IMR-90 (cell line): ENCODE measurements at regions not wholly inside any gene's neighbourhood (a gene's known extent, or its start where the extent isn't known, plus 50 kb on each side); places are given as distances from the start of the nearest gene placed in this dataset.

Experiments used
- ATAC-seq: fragments of 200-7000 bp; cut with Tn5 transposase; 2 replicates; pipeline ENCODE4 v1.9.1; 2020; ENCODE audit warnings: low read depth, mild to moderate bottlenecking, moderate library complexity
- BruUV-seq: library from RNA; stranded (reverse); fragments of 400-500 nt; replicated peaks from 2 replicates; lab custom pipeline; 2021; lab: Mats Ljungman, UMichigan
- CTCF ChIA-PET: fragments of 300-600 bp; formaldehyde crosslinking; extraction: SDS; loops from one replicate; lab custom pipeline; 2021; ENCODE audit warnings: antibody characterized with exemption; lab: Yijun Ruan, JAX
- POLR2A ChIA-PET: fragments of 300-600 bp; sonication (Branson Sonifier 250); formaldehyde crosslinking; loops from one replicate; lab custom pipeline; 2022; ENCODE audit warnings: antibody characterized with exemption; ENCODE audit not compliant: unreplicated experiment; lab: Charles Lee
- DNase-seq: peaks from one replicate; pipeline ENCODE4 v3.0.0; 2013
- H2AFZ ChIP-seq: replicated peaks from 2 replicates; pipeline ENCODE3; 2013; ENCODE audit warnings: low read length, mild to moderate bottlenecking; ENCODE audit not compliant: poor library complexity
- H2AK5ac ChIP-seq: 2 replicates; pipeline ENCODE4 v1.6.1; 2013; ENCODE audit warnings: low read depth, low read length, inconsistent platforms
- H2AK9ac ChIP-seq: replicated peaks from 2 replicates; pipeline ENCODE3; 2013; ENCODE audit warnings: mild to moderate bottlenecking, low read depth, low read length, moderate library complexity; ENCODE audit not compliant: poor library complexity
- H2BK120ac ChIP-seq: 2 replicates; pipeline ENCODE4 v1.6.1; 2013; ENCODE audit warnings: low read depth, low read length, inconsistent platforms
- H2BK15ac ChIP-seq: 3 replicates; pipeline ENCODE4 v1.6.1; 2013; ENCODE audit warnings: low read depth, low read length, inconsistent platforms
- H2BK20ac ChIP-seq: 2 replicates; pipeline ENCODE4 v1.6.1; 2013; ENCODE audit warnings: low read depth, mild to moderate bottlenecking, inconsistent platforms, low read length, moderate library complexity
- H2BK5ac ChIP-seq: 2 replicates; pipeline ENCODE4 v1.6.1; 2013; ENCODE audit warnings: mild to moderate bottlenecking, low read depth, low read length, inconsistent platforms; ENCODE audit not compliant: poor library complexity, severe bottlenecking
- H3K14ac ChIP-seq: replicated peaks from 2 replicates; pipeline ENCODE4 v1.6.1; 2013; ENCODE audit warnings: low read depth, low read length, inconsistent platforms
- H3K18ac ChIP-seq: 2 replicates; pipeline ENCODE4 v1.6.1; 2013; ENCODE audit warnings: low read depth, low read length, control low read depth
- H3K23ac ChIP-seq: 2 replicates; pipeline ENCODE4 v1.6.1; 2013; ENCODE audit warnings: low read depth, low read length, inconsistent platforms
- H3K27ac ChIP-seq: 2 replicates; pipeline ENCODE4 v1.5.1; 2013; ENCODE audit warnings: mild to moderate bottlenecking, control low read depth, low read length; ENCODE audit not compliant: insufficient read depth
- H3K27me3 ChIP-seq: 2 replicates; pipeline ENCODE4 v1.6.1; 2013; ENCODE audit warnings: low read length; ENCODE audit not compliant: control insufficient read depth, insufficient read depth
- H3K36me3 ChIP-seq: 2 replicates; pipeline ENCODE4 v1.6.1; 2013; ENCODE audit warnings: low read length, mixed read lengths; ENCODE audit not compliant: control insufficient read depth, insufficient read depth
- H3K4ac ChIP-seq: 2 replicates; pipeline ENCODE4 v1.6.1; 2013; ENCODE audit warnings: low read depth, low read length, inconsistent platforms
- H3K4me1 ChIP-seq: 2 replicates; pipeline ENCODE4 v1.6.1; 2013; ENCODE audit warnings: low read length, mixed read lengths; ENCODE audit not compliant: control insufficient read depth, insufficient read depth
- H3K4me2 ChIP-seq: 2 replicates; pipeline ENCODE4 v1.6.1; 2013; ENCODE audit warnings: low read depth, mild to moderate bottlenecking, control low read depth, low read length, moderate library complexity
- H3K4me3 ChIP-seq: 2 replicates; pipeline ENCODE4 v1.5.1; 2013; ENCODE audit warnings: low read depth, mild to moderate bottlenecking, control low read depth, low read length, moderate library complexity; ENCODE audit not compliant: insufficient read depth
- H3K56ac ChIP-seq: 2 replicates; pipeline ENCODE4 v1.6.1; 2013; ENCODE audit warnings: low read length, inconsistent platforms; ENCODE audit not compliant: insufficient read depth; ENCODE audit errors: extremely low read depth
- H3K79me1 ChIP-seq, 2 experiments: 2 replicates each; pipeline ENCODE4 v1.6.1; 2013; ENCODE audit warnings: low read length in 2 of 2, inconsistent platforms in 1 of 2, low read depth in 1 of 2
- H3K9ac ChIP-seq: 2 replicates; pipeline ENCODE4 v1.6.1; 2013; ENCODE audit warnings: low read depth, low read length, control low read depth
- H3K9me1 ChIP-seq: 2 replicates; pipeline ENCODE4 v1.6.1; 2013; ENCODE audit warnings: low read length, inconsistent platforms; ENCODE audit not compliant: insufficient read depth
- H3K9me3 ChIP-seq: 2 replicates; pipeline ENCODE4 v1.6.1; 2013; ENCODE audit warnings: low read length; ENCODE audit not compliant: control insufficient read depth, insufficient read depth
- H4K20me1 ChIP-seq: 2 replicates; pipeline ENCODE4 v1.6.1; 2013; ENCODE audit warnings: low read length, inconsistent platforms; ENCODE audit not compliant: insufficient read depth
- H4K5ac ChIP-seq: 2 replicates; pipeline ENCODE4 v1.6.1; 2013; ENCODE audit warnings: mild to moderate bottlenecking, low read depth, low read length, control low read depth
- H4K8ac ChIP-seq, 2 experiments: 2 replicates each; pipeline ENCODE4 v1.6.1; 2013; ENCODE audit warnings: low read depth in 2 of 2, low read length in 2 of 2, control low read depth in 1 of 2, inconsistent platforms in 1 of 2
- H4K91ac ChIP-seq: 2 replicates; pipeline ENCODE4 v1.6.1; 2013; ENCODE audit warnings: low read depth, low read length, inconsistent platforms; ENCODE audit not compliant: insufficient read depth
- CHD1 ChIP-seq: IDR thresholded peaks from 2 replicates; pipeline ENCODE4 v1.6.1; 2012; ENCODE audit warnings: low read depth, low read length, improper control_type of control experiment
- MAZ ChIP-seq: IDR thresholded peaks from 2 replicates; pipeline ENCODE4 v1.6.1; 2012; ENCODE audit warnings: low read depth, mild to moderate bottlenecking, low read length, improper control_type of control experiment, moderate library complexity, borderline replicate concordance
- MXI1 ChIP-seq: IDR thresholded peaks from 2 replicates; pipeline ENCODE4 v1.6.1; 2012; ENCODE audit warnings: low read depth, mild to moderate bottlenecking, low read length, moderate library complexity, borderline replicate concordance
- RAD21 ChIP-seq: IDR thresholded peaks from 2 replicates; pipeline ENCODE4 v1.6.1; 2012; ENCODE audit warnings: low read length, improper control_type of control experiment
- SMC3 ChIP-seq: fragments of 150-350 bp; IDR thresholded peaks from 2 replicates; pipeline ENCODE4 v1.6.1; 2016; ENCODE audit warnings: low read depth, mild to moderate bottlenecking, antibody characterized with exemption, low read length, moderate library complexity
- WGBS, 2 experiments: methylation state at CpG; one replicate each; pipeline versions ENCODE4 v1.1.5 to v1.1.7; 2013; ENCODE audit warnings: missing lambda C conversion rate in 2 of 2; ENCODE audit not compliant: insufficient read length in 1 of 2; ENCODE audit errors: extremely low coverage in 2 of 2; 5-methylcytosine and 5-hydroxymethylcytosine counted together
- dilution Hi-C: fragments of 300-500 bp; cut with HindIII; formaldehyde crosslinking; loops from one replicate; pipeline ENCODE4 v1.14.3; 2018; ENCODE audit warnings: low sequenced_read_pairs; ENCODE audit not compliant: unreplicated experiment
- in situ Hi-C: fragments of 300-500 bp; cut with MboI; formaldehyde crosslinking; loops from 3 replicates; pipeline ENCODE4 v1.14.3; 2019; ENCODE audit warnings: low sequenced_read_pairs, inconsistent platforms, mixed read lengths
- intact Hi-C: fragments of 100-400 bp; cut with micrococcal nuclease; formaldehyde crosslinking; loops from 2 replicates; pipeline ENCODE4 v1.10.0; 2022

- H4K20me1 ChIP-seq, result no peaks in the 10 kb centered on the region
- no peak overlapping the region for H3K18ac ChIP-seq
- H4K8ac ChIP-seq, result no peak overlapping the region
- no peak overlapping the region for H3K14ac ChIP-seq
- in situ Hi-C loops (no loop called here), intact Hi-C loops (no loop called here), dilution Hi-C loops (no loop called here)
- no peak overlapping the region for H3K4me3 ChIP-seq
- no peak for TF ChIP-seq RAD21
- no peak for TF ChIP-seq MAZ
- TF ChIP-seq SMC3, result no peak
- no peak for TF ChIP-seq MXI1
- TF ChIP-seq CHD1, result no peak
- no peaks in the 10 kb centered on the region; the same call in 1 of the 2 replicates for H3K9me3 ChIP-seq
- no peak for ATAC-seq
- no peaks in the 10 kb centered on the region for H3K27me3 ChIP-seq
- H3K9ac ChIP-seq, result no peak overlapping the region
- H2BK20ac ChIP-seq, result no peak overlapping the region
- H3K9me1 ChIP-seq, result no peaks in the 10 kb centered on the region
- H2AK5ac ChIP-seq, result no peak overlapping the region
- H3K79me1 ChIP-seq, result no peaks in the 10 kb centered on the region
- no peak overlapping the region for H2BK120ac ChIP-seq
- H2BK5ac ChIP-seq, result no peak overlapping the region
- H3K36me3 ChIP-seq, result no peaks in the 10 kb centered on the region
- H4K91ac ChIP-seq, result no peak overlapping the region
- no TSS peak for BruUV-seq
- no CpG with 5 or more reads among the region's 2 CpGs for WGBS, 2 experiments
- no peak overlapping the region for H3K27ac ChIP-seq
- H2BK15ac ChIP-seq, result no peak overlapping the region
- no peak overlapping the region for H4K5ac ChIP-seq
- CTCF ChIA-PET, result no interaction called here
- H3K23ac ChIP-seq, result no peak overlapping the region
- no peak overlapping the region for H2AFZ ChIP-seq
- no peak overlapping the region for H3K56ac ChIP-seq
- no peak overlapping the region for H3K4me2 ChIP-seq
- no peak for DNase-seq
- H3K4ac ChIP-seq, result no peak overlapping the region
- POLR2A ChIA-PET, result no interaction called here
- H2AK9ac ChIP-seq, result no peak overlapping the region
- H3K4me1 ChIP-seq, result no peaks in the 10 kb centered on the region
Measured at GRCh38 chr2:153105829-153106578, 372.6 kb downstream of the RPRM start.
